K562 (cell line): ENCODE measurements at regions not wholly inside any gene's neighbourhood (a gene's known extent, or its start where the extent isn't known, plus 50 kb on each side); places are given as distances from the start of the nearest gene placed in this dataset.

Source experiments
- CTCF ChIP-seq, 3 experiments: IDR thresholded peaks in 2 of 3; conservative IDR thresholded peaks in 1 of 3; 2 replicates each; pipeline ENCODE4 v1.5.1; 2011 to 2012; ENCODE audit warnings: low read length in 3 of 3, mild to moderate bottlenecking in 3 of 3, control low read depth in 2 of 3, improper control_type of control experiment in 1 of 3, inconsistent platforms in 1 of 3, low read depth in 1 of 3, mixed read lengths in 1 of 3, moderate library complexity in 1 of 3; ENCODE audit not compliant: insufficient read depth in 2 of 3
- POLR2A ChIP-seq: fragments of 450-650 bp; conservative IDR thresholded peaks from 2 replicates; pipeline ENCODE4 v1.6.1; 2016
- TSHZ1 ChIP-seq: fragments of 250-450 bp; sonication (Bioruptor Pico); IDR thresholded peaks from 2 replicates; pipeline ENCODE4 v1.4.0; 2020; ENCODE audit warnings: mild to moderate bottlenecking, moderate library complexity
- TF ChIP-seq, protein P1 (sequence below), 2 experiments: fragments of 150-350 bp in 1 of 2; IDR thresholded peaks; 2 replicates each; pipeline ENCODE4 v1.6.1; 2012 to 2016; ENCODE audit warnings: low read depth in 2 of 2, low read length in 2 of 2, mild to moderate bottlenecking in 1 of 2, moderate library complexity in 1 of 2
- TF ChIP-seq, protein P2 (sequence below), 2 experiments: fragments of 200-800 bp in 1 of 2; sonication (Bioruptor generic) in 1 of 2; sonication (generic) in 1 of 2; formaldehyde crosslinking in 1 of 2; IDR thresholded peaks in 1 of 2; conservative IDR thresholded peaks in 1 of 2; 2 replicates each; pipeline versions ENCODE4 v1.5.0 to v1.6.1; 2016 to 2020; ENCODE audit warnings: missing compliant biosample characterization in 1 of 2, missing genetic modification characterization in 1 of 2, missing genetic modification reagents in 1 of 2

- TF ChIP-seq, protein P1, sequence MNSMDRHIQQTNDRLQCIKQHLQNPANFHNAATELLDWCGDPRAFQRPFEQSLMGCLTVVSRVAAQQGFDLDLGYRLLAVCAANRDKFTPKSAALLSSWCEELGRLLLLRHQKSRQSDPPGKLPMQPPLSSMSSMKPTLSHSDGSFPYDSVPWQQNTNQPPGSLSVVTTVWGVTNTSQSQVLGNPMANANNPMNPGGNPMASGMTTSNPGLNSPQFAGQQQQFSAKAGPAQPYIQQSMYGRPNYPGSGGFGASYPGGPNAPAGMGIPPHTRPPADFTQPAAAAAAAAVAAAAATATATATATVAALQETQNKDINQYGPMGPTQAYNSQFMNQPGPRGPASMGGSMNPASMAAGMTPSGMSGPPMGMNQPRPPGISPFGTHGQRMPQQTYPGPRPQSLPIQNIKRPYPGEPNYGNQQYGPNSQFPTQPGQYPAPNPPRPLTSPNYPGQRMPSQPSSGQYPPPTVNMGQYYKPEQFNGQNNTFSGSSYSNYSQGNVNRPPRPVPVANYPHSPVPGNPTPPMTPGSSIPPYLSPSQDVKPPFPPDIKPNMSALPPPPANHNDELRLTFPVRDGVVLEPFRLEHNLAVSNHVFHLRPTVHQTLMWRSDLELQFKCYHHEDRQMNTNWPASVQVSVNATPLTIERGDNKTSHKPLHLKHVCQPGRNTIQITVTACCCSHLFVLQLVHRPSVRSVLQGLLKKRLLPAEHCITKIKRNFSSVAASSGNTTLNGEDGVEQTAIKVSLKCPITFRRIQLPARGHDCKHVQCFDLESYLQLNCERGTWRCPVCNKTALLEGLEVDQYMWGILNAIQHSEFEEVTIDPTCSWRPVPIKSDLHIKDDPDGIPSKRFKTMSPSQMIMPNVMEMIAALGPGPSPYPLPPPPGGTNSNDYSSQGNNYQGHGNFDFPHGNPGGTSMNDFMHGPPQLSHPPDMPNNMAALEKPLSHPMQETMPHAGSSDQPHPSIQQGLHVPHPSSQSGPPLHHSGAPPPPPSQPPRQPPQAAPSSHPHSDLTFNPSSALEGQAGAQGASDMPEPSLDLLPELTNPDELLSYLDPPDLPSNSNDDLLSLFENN (IDR thresholded peaks at IDR 0.05; ENCODE audit: low read depth in 2 of 2, low read length in 2 of 2), result no peak
- TF ChIP-seq CTCF (IDR thresholded peaks at IDR 0.05 in 2 of 3, conservative IDR thresholded peaks at IDR 0.05 in 1 of 3; ENCODE audit: insufficient read depth in 2 of 3, low read depth in 1 of 3, low read length in 3 of 3) (no peak), POLR2A (no peak), TSHZ1 (no peak)
- TF ChIP-seq, protein P2, sequence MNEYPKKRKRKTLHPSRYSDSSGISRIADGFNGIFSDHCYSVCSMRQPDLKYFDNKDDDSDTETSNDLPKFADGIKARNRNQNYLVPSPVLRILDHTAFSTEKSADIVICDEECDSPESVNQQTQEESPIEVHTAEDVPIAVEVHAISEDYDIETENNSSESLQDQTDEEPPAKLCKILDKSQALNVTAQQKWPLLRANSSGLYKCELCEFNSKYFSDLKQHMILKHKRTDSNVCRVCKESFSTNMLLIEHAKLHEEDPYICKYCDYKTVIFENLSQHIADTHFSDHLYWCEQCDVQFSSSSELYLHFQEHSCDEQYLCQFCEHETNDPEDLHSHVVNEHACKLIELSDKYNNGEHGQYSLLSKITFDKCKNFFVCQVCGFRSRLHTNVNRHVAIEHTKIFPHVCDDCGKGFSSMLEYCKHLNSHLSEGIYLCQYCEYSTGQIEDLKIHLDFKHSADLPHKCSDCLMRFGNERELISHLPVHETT (CRISPR knock-in tag; conservative IDR thresholded peaks at IDR 0.05 in 1 of 2, IDR thresholded peaks at IDR 0.05 in 1 of 2), result no peak
Observed at GRCh38 chr6:92848901-92849300, 570.5 kb downstream of the EPHA7 start.
